ENCODE measurements at regions not wholly inside any gene's neighbourhood (a gene's known extent, or its start where the extent isn't known, plus 50 kb on each side); places are given as distances from the start of the nearest gene placed in this dataset.
"Not testable (repeated sequence)": the region's sequence is repeated elsewhere in the genome, so short reads cannot be mapped to it uniquely, and the experiment has no call there.

GRCh38 chr15:20227119-20227853 lies 314.3 kb downstream of the GOLGA6L6 start:
- ATAC-seq, CTCF ChIA-PET: not testable (repeated sequence)

GRCh38 chr15:20226531-20226930 lies 315.1 kb downstream of the GOLGA6L6 start:
- CTCF ChIA-PET; H3K27me3 Mint-ChIP-seq (ENCODE audit: low read depth); POLR2A ChIA-PET; DNase-seq (ENCODE audit: low spot score); H3K4me1 Mint-ChIP-seq; H3K4me3 Mint-ChIP-seq; ATAC-seq; H3K27ac Mint-ChIP-seq: not testable (repeated sequence)
- Mint-ChIP-seq H3K9me3 (peaks cover 32% of the 10 kb centered on the region), H3K36me3 (peaks cover 29% of the 10 kb centered on the region)

More at GRCh38 chr15:20227119-20227853, 314.3 kb downstream of the GOLGA6L6 start:
- H3K4me1 Mint-ChIP-seq; H3K4me3 Mint-ChIP-seq; DNase-seq (ENCODE audit: low spot score); H3K27me3 Mint-ChIP-seq (ENCODE audit: low read depth); H3K27ac Mint-ChIP-seq; POLR2A ChIA-PET: not testable (repeated sequence)
- peaks cover 23% of the 10 kb centered on the region for H3K36me3 Mint-ChIP-seq
- H3K9me3 Mint-ChIP-seq: peaks cover 25% of the 10 kb centered on the region

GRCh38 chr15:20221063-20221462 lies 320.5 kb downstream of the GOLGA6L6 start:
- H3K4me1 Mint-ChIP-seq; CTCF ChIA-PET; H3K27ac Mint-ChIP-seq; DNase-seq (ENCODE audit: low spot score); ATAC-seq; POLR2A ChIA-PET; H3K27me3 Mint-ChIP-seq (ENCODE audit: low read depth); H3K4me3 Mint-ChIP-seq: not testable (repeated sequence)
- Mint-ChIP-seq H3K9me3 (peaks cover 42% of the 10 kb centered on the region), H3K36me3 (peaks cover 45% of the 10 kb centered on the region)

- H3K9me3 Mint-ChIP-seq: peaks cover 42% of the 10 kb centered on the region
- H3K27me3 Mint-ChIP-seq (ENCODE audit: low read depth); CTCF ChIA-PET; H3K27ac Mint-ChIP-seq; POLR2A ChIA-PET; ATAC-seq; DNase-seq (ENCODE audit: low spot score); H3K4me3 Mint-ChIP-seq; H3K4me1 Mint-ChIP-seq: not testable (repeated sequence)
- peaks cover 47% of the 10 kb centered on the region for H3K36me3 Mint-ChIP-seq
These were observed 322.4 kb downstream of the GOLGA6L6 start for GRCh38 chr15:20219171-20219570.

GRCh38 chr15:20215700-20216099 lies 325.9 kb downstream of the GOLGA6L6 start:
- H3K4me3 Mint-ChIP-seq; ATAC-seq; H3K4me1 Mint-ChIP-seq; POLR2A ChIA-PET; DNase-seq (ENCODE audit: low spot score); H3K27me3 Mint-ChIP-seq (ENCODE audit: low read depth); CTCF ChIA-PET; H3K27ac Mint-ChIP-seq: not testable (repeated sequence)
- Mint-ChIP-seq H3K36me3 (peaks cover 27% of the 10 kb centered on the region), H3K9me3 (peaks cover 22% of the 10 kb centered on the region)

GRCh38 chr15:20214101-20214500 lies 327.5 kb downstream of the GOLGA6L6 start:
- H3K36me3 Mint-ChIP-seq: peaks cover 14% of the 10 kb centered on the region
- POLR2A ChIA-PET; ATAC-seq; H3K4me3 Mint-ChIP-seq; CTCF ChIA-PET; DNase-seq (ENCODE audit: low spot score); H3K4me1 Mint-ChIP-seq; H3K27ac Mint-ChIP-seq: not testable (repeated sequence)
- peaks cover 10% of the 10 kb centered on the region for H3K9me3 Mint-ChIP-seq
- H3K27me3 Mint-ChIP-seq (ENCODE audit: low read depth): peaks cover 11% of the 10 kb centered on the region

- H3K4me3 Mint-ChIP-seq; DNase-seq (ENCODE audit: low spot score); H3K4me1 Mint-ChIP-seq; H3K27ac Mint-ChIP-seq; ATAC-seq; POLR2A ChIA-PET; CTCF ChIA-PET: not testable (repeated sequence)
- peaks cover 14% of the 10 kb centered on the region for H3K9me3 Mint-ChIP-seq
- peaks cover 17% of the 10 kb centered on the region for H3K36me3 Mint-ChIP-seq
- peaks cover 14% of the 10 kb centered on the region for H3K27me3 Mint-ChIP-seq (ENCODE audit: low read depth)
These were observed 330.1 kb downstream of the GOLGA6L6 start for GRCh38 chr15:20211508-20211907.

- POLR2A ChIA-PET; ATAC-seq; H3K27ac Mint-ChIP-seq; DNase-seq (ENCODE audit: low spot score); H3K4me1 Mint-ChIP-seq; CTCF ChIA-PET; H3K4me3 Mint-ChIP-seq: not testable (repeated sequence)
- H3K36me3 Mint-ChIP-seq: peaks cover 14% of the 10 kb centered on the region
- H3K9me3 Mint-ChIP-seq: peaks cover 14% of the 10 kb centered on the region
- peaks cover 14% of the 10 kb centered on the region for H3K27me3 Mint-ChIP-seq (ENCODE audit: low read depth)
These were observed 331.6 kb downstream of the GOLGA6L6 start for GRCh38 chr15:20209973-20210372.

- CTCF ChIA-PET: not testable (repeated sequence)
These were observed 334.0 kb downstream of the GOLGA6L6 start for GRCh38 chr15:20207607-20208006.

GRCh38 chr15:20207198-20207597 lies 334.4 kb downstream of the GOLGA6L6 start:
- H3K27ac Mint-ChIP-seq; ATAC-seq; H3K4me1 Mint-ChIP-seq; CTCF ChIA-PET; H3K4me3 Mint-ChIP-seq; DNase-seq (ENCODE audit: low spot score); POLR2A ChIA-PET: not testable (repeated sequence)
- Mint-ChIP-seq H3K27me3 (ENCODE audit: low read depth) (peaks cover 14% of the 10 kb centered on the region), H3K36me3 (peaks cover 14% of the 10 kb centered on the region), H3K9me3 (peaks cover 14% of the 10 kb centered on the region)

More at GRCh38 chr15:20207607-20208006, 334.0 kb downstream of the GOLGA6L6 start:
- H3K4me3 Mint-ChIP-seq; ATAC-seq; DNase-seq (ENCODE audit: low spot score); H3K27ac Mint-ChIP-seq; POLR2A ChIA-PET; H3K4me1 Mint-ChIP-seq: not testable (repeated sequence)
- Mint-ChIP-seq H3K27me3 (ENCODE audit: low read depth) (peaks cover 14% of the 10 kb centered on the region), H3K36me3 (peaks cover 14% of the 10 kb centered on the region), H3K9me3 (peaks cover 14% of the 10 kb centered on the region)

- POLR2A ChIA-PET; CTCF ChIA-PET; DNase-seq (ENCODE audit: low spot score); H3K27ac Mint-ChIP-seq; ATAC-seq; H3K4me1 Mint-ChIP-seq; H3K27me3 Mint-ChIP-seq (ENCODE audit: low read depth); H3K4me3 Mint-ChIP-seq: not testable (repeated sequence)
- peaks cover 14% of the 10 kb centered on the region for H3K9me3 Mint-ChIP-seq
- H3K36me3 Mint-ChIP-seq: peaks cover 14% of the 10 kb centered on the region
These were observed 337.3 kb downstream of the GOLGA6L6 start for GRCh38 chr15:20204177-20204866.

- H3K27me3 Mint-ChIP-seq (ENCODE audit: low read depth); ATAC-seq; H3K27ac Mint-ChIP-seq; H3K4me1 Mint-ChIP-seq; CTCF ChIA-PET; POLR2A ChIA-PET; DNase-seq (ENCODE audit: low spot score); H3K4me3 Mint-ChIP-seq: not testable (repeated sequence)
- Mint-ChIP-seq H3K36me3 (peaks cover 14% of the 10 kb centered on the region), H3K9me3 (peaks cover 14% of the 10 kb centered on the region)
These were observed 337.9 kb downstream of the GOLGA6L6 start for GRCh38 chr15:20203649-20204150.
